ENCODE measurements at regions not wholly inside any gene's neighbourhood (a gene's known extent, or its start where the extent isn't known, plus 50 kb on each side); places are given as distances from the start of the nearest gene placed in this dataset.

- DNase-seq, result no peak
These were observed 300.4 kb upstream of the RASGRP1 start for GRCh38 chr15:38864827-38865581.

- DNase-seq, result no peak
These were observed 302.9 kb upstream of the RASGRP1 start for GRCh38 chr15:38867556-38867955.

DNA sequence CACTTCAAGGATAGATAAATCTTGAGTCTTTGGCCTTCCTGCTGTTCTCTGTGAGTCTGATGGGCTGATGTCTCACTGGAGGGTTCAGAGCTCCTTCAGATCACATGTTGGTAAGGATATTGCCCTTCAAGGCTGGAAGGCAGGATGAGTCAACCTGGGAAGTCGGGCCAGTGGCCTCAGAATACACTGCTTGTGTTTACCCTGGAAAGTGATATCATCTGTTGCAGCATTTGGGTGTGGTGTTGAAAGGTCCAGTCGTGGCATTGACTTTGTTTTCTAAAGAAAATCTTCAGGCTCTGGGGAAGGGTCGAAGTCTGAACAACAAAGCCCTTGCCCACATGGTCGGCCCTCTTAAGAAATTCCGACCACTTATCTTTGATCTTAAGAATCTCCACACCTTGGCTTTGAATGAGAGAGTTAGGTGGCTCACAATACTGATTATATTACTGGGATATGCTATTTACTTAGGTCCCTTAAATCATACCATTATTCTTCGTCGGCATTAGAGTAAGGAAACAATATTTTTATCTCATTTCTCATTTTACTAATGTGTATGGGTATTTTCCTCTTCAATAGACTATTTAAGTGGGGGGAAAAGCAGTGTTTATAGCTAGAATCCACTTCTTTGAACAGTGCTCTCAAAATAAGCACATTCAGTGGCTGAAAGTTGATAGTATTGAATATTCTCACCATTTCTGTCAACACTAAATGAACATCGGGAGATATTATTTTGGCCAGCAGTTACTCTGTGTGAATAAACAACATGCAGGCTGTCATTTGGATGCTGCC is 303.9 kb upstream of the RASGRP1 start:
- DNase-seq, result no peak

DNA sequence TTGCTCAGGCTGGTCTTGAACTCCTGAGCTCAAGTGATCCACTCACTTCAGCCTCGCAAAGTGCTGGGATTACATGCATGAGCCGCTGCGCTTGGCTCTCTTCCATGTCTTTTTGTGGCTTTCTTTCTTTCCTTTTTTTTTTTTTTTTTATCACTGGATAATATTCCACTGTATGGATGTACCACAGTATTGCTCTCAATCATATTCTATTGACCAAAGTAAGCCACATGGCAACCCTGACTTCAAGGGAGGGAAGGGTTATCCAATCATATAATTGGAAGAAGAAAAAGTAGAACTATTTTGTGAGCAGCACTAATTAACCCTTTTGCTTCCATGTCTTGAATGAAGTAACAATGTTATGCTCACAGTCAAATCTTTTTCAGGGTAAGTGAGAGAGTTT is 307.0 kb upstream of the RASGRP1 start:
- no peak for DNase-seq

- DNase-seq, result no peak
These were observed 308.1 kb upstream of the RASGRP1 start for GRCh38 chr15:38872732-38873131.

- DNase-seq, result no peak
These were observed 308.5 kb upstream of the RASGRP1 start for GRCh38 chr15:38873158-38873557.

DNA sequence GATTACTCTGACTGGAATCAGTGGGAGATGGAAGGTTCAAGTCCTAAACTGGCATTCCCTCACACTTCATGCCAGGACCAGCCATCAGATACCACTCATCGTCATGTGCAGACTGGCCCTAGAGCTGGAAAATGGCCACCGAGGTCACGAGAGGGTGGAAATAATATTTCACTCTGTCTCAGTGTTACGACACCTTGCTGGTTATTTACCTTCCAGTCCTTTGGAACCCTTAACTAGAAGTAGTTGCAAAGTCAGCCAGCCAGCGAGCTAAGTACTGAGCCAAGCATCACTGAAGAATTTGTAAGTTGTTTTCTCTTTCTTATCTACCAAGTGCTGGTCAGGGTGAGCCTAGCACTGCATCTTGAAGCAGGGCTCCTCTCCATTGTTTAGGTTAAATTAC is 309.9 kb upstream of the RASGRP1 start:
- no peak for DNase-seq

- no peak for DNase-seq
These were observed 311.6 kb upstream of the RASGRP1 start for GRCh38 chr15:38876211-38876610.

GRCh38 chr15:38876621-38877020 is 312.0 kb upstream of the RASGRP1 start:
- no peak for DNase-seq

- no peak for DNase-seq
These were observed 312.9 kb upstream of the RASGRP1 start for GRCh38 chr15:38877471-38877870.

DNA sequence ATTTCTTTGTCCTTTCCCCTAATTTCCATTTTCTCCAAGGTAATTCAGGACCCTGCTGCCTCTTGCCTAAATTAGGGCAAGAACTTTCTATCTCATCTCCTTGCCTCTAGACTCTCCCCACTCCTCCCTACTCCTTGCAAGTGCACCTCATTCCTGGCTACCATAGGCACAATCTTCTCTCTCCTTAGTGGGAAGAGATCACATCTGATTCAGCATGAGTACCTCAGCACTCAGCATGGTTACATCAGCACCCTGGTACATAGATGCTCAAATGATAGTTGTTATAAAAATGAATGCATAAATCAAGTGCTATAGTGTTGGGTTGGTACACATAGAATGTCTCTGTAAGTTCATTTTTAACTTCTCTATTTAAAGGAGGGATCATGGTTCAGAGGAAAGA is 313.4 kb upstream of the RASGRP1 start:
- DNase-seq, result no peak

- DNase-seq, result no peak
These were observed 314.3 kb upstream of the RASGRP1 start for GRCh38 chr15:38878926-38879325.

GRCh38 chr15:38879909-38880471 is 315.4 kb upstream of the RASGRP1 start:
- no peak for DNase-seq

DNA sequence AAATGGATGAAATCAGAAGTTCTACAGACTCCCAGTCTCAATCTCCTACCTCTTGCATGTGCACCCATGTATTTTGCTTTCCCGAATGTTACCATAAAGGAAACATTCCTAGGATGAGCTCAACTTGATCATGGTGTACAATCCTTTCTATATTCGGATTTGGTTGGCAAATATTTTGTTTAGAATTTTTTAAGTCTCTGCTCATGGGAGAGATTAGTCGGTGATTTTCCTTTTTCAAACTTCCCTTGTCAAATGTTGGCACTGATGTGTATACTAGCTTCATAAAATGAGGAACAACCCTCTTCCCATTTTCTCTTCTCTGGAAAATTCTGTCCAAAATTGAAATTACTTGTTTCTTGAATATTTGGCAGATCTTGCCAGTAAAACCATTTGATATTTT is 317.6 kb upstream of the RASGRP1 start:
- no peak for DNase-seq

GRCh38 chr15:38883987-38884386 is 319.4 kb upstream of the RASGRP1 start:
- DNase-seq, result no peak

- no peak for DNase-seq
These were observed 320.4 kb upstream of the RASGRP1 start for GRCh38 chr15:38885001-38885400.

- no peak for DNase-seq
These were observed 320.9 kb upstream of the RASGRP1 start for GRCh38 chr15:38885471-38885952.

DNA sequence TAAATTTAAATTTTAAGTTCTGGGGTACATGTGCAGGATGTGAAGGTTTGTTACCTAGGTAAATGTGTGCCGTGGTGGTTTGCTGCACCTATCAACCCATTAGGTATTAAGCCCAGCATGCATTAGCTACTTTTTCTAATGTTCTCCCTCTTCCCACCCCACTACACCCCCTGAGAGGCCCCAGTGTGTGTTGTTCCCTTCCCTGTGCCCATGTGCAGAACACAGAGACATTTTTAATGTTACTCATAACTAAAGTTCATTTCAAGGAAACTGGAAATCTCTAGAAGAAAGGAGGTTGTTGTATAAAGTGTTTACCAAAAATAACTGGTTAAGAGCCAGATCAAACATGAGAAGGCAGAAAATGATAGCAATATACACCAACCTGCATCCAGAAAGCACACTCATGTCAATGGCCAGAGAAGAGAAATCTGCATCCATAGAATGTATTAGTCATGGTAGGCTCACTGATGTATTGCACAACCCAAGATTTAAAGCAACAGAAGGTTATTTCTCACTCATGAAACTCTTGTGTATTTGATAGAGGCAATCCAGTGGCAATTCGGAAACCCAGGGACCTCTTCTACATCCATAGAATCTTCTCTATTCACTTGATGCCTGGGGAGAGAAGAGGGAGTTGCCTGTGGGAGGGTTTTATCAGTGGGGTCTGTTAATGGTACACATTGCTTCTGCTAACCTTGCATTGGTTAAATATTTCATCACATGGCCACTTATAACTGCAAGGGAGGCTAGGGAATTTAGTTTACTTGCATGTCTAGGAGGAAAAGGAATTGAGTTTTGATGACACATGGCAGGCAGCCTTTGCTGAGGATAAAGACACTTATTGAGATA is 321.9 kb upstream of the RASGRP1 start:
- no peak for DNase-seq

DNA sequence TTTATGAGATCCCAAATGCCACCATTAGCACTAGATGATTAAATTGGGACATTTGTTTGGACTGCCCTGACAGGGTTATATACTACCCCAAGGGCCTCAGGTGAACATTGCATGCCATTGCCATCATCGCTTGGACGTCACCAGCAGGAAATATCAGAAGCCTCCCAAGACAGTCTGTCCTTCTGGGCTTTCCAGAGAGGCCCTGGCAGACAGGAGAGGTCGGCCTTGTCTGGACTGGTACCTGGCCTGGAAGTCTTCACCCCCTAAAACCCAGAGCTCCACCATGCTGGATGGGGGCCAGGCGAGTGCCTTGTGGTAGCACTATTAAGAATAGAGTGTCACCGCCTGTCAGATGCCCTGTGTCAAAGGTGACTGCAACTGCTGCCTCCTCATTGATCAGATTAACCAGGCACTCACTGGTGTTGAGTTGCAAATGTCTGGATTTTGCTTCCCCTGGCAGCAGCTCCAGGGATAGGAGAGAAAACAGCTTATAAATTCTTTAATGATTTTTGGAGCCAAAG is 324.1 kb upstream of the RASGRP1 start:
- no peak for DNase-seq

DNA sequence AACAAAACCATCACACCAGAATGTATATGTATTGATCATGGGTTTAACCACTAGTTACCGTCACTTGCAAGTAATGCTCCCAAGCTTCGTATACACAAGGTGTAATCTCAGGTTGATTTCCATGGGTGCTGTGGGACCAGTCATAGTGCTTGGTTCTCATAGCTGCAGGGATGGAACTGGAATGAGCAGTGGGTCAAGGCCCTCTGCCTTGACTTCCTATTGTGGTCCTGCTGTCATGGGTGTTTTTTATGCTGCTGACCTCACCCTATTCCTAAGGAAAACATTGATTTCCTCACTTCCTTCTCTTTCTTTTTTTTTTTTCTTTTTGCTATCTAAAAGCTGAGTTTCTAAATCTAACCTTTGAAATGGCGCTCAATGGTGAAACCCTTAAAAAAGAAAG is 325.6 kb upstream of the RASGRP1 start:
- no peak for DNase-seq

- DNase-seq, result no peak
These were observed 329.3 kb upstream of the RASGRP1 start for GRCh38 chr15:38893925-38894242.

- no peak for DNase-seq
These were observed 329.8 kb upstream of the RASGRP1 start for GRCh38 chr15:38894243-38894948.

Measured in activated CD8-positive, alpha-beta memory T cell treated with anti-CD3 and anti-CD28 coated beads, Interleukin-2, amount 50 U/mL, for 48 hours (primary cell).